DMS53 treated with DMSO at 0.1 percent for 48 hours (cell line): ENCODE measurements at regions not wholly inside any gene's neighbourhood (a gene's known extent, or its start where the extent isn't known, plus 50 kb on each side); places are given as distances from the start of the nearest gene placed in this dataset.
"Not testable (repeated sequence)": the region's sequence is repeated elsewhere in the genome, so short reads cannot be mapped to it uniquely, and the experiment has no call there.

Experiments
- DNase-seq: peaks from one replicate; lab custom pipeline; 2025; ENCODE audit not compliant: unreplicated experiment; lab: John Stamatoyannopoulos, UW

DNA sequence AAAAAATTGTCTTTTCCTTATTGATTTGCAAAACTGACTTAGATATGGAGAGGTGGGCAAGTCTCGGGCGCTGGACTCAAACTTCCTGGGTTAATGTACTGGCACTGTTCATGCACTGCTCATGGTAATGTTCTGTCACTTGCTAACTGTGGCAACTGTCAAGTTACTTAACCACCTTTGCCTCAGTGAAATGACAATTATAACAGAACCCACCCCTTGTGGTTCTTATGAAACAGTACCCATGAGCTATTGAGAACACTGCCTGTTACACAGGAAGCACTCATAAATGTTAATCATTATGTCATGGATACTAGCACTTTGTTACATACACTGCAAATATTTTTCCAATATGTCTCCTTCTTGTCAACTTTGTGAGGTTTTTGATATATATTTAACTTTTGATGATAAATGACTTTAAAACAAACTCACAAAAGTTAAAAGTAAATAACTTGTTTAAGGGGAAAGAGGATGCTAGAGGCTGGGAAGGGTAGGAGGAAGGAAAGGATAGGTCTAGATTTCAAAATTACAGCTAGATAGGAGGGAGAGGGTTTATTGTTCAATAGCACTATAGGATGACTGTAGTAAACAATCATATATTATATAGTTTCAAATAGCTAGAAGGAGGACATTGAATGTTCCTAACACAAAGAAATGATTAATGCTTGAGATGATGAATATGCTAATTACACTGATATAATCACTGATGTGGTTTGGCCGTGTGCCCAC is 342.5 kb downstream of the ADGRL2 start:
- no peak for DNase-seq

DNA sequence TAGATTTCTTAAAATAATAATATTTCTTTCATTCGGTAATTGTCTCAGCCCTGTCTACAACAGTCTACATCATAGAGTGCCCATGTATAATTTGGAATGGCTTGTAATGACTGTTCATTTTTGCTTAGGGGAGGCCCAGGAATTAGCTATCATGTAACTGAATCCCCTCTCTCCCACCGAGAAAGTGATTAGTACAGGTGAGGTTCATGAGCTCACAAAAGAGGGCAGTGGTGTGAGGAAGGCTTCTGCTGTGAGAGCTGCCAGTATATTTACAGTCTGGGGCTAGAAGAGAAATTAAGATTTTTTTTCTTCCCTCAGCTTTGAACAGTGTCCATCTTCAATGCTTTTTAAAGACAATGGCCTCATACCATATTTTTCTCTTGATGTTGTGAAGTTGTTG is 340.7 kb downstream of the ADGRL2 start:
- DNase-seq: no peak

DNA sequence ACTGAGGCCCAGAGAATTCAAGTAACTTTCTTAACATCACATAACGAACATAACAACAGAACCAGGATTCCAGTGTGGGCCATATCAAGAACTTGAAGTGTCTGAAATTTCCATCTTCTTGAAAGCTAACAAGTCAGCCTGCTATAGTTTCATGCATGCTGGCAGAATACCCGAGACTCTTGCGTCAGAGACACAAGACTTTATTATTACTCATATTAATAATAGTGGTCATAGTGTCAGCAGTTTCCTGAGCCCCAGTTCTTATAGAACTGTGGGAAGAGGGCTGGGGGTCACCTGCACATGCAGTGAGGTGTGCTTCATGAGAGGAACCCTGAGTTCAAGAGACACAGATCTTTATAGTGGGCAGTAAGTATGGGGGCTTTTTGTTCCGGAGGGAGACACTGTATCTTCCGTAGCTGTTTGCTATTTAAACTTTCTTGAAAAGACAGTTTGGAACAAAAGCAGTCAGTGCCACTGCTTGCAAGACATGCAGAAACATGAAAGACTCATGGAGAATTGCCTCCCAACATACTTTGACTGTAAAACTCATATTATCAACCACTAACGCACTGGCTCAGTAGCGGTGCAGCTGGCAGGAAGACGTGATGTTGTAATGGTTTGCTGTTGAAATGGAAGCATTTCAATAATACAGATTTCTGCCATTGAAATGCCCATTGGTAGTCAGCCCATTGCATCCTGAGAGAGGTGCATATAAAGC is 339.2 kb downstream of the ADGRL2 start:
- DNase-seq: no peak

DNA sequence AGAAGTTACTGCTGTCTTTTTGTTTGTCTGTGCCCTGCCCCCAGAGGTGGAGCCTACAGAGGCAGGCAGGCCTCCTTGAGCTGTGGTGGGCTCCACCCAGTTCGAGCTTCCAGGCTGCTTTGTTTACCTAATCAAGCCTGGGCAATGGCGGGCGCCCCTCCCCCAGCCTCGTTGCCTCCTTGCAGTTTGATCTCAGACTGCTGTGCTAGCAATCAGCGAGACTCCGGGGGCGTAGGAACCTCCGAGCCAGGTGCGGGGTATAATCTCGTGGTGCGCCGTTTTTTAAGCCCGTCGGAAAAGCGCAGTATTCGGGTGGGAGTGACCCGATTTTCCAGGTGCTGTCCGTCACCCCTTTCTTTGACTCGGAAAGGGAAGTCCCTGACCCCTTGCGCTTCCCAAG is 335.6 kb downstream of the ADGRL2 start:
- DNase-seq: not testable (repeated sequence)

DNA sequence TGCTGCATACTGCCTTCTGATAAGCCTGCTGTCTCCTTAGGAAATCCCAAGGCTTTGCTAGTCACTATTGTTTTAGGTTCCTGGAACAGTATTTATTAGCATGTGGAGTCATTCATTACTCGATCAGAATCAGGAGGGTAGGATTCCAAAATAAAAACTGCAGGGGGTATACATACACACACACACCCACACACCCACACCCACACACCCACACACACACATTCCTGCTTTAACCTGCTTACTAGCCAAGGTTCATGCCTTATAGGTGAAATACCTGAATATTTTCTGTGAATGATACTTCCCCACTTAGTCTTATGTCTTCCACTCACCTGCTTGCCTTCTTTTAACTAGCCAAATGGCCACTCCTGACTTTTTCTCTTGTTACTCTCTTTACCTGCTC is 325.1 kb downstream of the ADGRL2 start:
- DNase-seq: no peak

DNA sequence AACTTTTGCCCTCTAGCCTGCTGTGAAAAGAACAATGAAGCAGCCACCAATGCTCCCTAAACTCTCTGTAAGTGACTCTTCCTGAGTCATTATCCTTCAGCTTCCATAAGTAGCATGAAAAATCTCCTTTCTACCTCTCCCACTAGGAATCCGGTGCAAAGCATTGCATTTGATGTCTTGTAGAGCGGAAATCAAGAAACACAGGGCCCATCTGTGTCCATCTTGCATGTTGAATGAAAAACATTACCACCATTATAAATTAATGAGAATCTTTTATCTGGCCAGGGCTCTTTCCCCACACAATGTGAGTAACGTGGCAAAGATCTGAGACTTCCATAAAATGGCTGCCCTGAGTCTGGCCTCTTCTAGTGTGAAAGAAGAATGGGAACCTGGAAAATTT is 324.4 kb downstream of the ADGRL2 start:
- no peak for DNase-seq

DNA sequence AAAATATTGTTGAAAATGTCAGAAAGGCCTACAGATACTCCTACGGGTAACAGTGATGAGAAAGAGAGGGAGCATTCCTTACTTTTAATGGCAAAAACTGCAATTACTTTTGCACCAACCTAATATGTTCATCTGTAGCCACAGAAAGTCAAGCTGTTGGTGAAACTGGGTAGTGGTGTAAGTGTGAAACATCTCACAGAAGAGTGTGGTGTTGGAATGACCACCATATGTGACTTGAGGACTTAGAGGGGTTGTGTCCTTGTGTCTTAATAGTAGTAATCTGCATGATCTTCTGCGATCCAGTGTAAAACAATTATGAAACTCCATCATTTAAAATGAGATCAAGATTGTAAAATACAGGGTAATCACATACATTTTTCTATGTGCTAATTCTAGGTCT is 320.7 kb downstream of the ADGRL2 start:
- DNase-seq: no peak

DNA sequence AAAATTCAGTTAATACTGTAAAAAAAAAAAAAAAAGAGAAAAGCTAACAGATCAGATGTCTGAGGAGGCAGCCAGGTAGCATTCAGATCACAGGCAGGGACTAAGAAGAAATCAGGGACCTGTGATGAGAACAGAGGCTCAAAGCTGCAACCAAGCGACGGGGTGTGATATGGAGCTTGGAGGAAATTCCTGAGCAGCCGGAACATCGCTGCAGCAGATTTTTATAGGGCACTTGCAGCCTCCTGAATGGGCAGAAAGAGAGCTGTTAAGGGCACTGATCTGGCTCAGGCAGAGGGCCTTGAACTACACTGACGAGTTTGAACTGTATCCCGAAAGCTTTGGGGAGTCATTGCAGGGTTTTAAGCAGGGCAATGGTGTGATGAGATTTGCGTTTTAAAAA is 315.4 kb downstream of the ADGRL2 start:
- DNase-seq: no peak

DNA sequence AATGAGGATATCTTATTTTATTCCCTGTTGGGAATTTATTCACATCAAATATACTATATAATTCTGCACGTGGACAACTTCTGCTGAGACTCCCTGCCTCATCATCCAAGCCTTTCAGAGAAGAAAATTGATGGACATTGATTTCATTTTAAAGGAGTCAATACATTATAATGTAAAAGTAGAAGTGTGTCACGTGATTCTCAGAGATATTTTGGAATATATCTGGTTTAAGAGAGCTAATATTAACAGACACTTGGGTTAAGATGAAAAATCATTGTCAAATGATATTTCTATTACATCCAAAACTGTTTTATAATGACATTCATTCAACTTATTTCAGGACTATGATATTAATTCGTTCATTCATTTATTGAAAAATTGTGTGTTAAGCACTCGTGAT is 314.2 kb downstream of the ADGRL2 start:
- DNase-seq: no peak

DNA sequence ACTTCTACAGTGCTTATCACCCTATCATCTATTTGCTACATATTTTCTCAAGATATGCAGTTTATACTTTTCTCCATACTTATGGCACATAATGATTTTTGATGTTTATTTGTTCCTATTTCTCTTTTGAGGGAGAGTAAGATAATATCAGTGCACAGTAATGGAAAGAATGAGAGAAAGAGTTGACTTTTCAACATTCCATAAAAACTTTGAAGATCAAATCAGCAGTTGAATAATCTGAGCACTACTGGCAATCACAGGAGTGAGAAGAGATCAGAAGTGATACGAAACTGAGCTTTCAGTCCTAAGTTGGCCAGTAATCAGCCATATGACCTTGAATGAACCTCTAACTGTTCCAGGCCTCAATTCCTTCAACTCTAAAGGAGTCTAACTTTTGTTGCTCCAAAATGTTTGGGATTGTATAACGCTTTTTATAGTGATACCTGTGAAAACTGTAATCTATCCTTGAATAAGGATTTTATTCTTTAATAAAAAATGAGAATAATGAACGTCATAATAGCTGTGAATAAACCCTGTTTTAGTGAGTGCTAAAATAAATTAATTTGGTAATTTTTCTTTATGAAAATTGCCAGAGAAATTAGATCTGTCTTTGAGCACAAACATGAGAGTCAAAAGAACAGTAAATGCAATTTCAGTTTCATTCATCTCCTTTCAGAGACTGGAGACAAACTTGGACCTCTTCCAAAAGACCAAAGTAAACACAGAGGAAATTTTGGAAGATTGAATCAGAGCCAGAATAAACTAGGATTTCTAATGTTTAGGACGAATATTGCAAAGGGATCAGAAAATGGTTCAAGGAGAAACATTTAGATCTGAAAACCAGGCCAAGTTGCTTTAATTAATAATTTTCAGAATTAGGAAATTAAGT is 309.9 kb downstream of the ADGRL2 start:
- DNase-seq: no peak

DNA sequence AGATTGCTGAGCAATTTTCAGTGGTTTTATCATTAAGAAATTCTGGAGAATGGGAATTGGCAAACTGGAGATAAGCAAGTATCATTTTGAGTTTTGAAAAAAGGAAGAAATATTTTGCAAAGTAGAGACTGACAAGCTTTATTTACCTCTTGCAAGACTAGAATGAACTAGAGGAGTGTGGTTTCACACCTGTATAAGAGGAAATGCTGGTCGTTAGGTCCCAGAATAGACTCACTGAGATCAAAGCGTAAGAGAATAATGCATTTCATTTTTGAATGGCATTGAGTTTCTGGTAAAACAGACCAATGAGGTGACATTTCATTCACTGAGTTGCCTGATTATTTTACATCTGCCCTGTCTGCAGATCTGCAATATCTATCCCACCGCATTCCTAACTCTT is 308.1 kb downstream of the ADGRL2 start:
- no peak for DNase-seq

DNA sequence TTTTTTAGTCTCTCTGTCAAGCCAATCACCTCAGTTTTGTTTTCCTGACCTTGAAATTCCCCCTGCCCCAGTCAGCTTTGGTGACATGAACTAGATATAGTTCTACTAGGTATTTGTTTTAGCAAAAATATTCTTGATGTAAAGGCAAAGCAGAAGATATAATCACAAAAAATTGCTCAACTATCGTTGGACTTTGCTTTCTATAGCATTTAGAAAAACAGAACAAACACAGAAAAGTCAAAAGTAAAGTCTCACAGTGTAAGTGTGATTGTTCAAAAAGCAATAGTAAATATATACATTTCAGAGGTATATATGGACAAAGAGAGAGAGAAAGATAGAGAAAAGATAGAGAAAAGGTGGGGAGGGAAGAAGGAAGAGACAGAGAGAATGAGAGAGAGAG is 305.9 kb downstream of the ADGRL2 start:
- DNase-seq: no peak

DNA sequence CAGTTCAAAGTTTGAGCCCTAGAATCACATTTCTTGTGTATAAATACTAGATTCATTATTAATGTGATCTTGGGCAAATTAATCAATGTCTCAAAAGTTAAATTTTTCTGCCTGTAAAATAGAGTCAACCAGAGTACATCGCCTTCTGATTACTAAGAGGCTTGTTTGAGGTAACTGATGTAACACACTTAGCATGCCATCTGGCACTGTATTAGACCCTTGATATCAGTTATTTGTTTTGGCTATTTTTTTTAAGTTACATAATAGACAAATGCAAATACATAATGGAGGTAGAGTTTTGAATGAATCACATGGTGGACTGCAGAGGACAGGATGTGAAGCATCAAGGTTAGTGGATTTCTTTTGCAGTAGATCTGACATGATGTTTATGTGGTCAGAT is 298.4 kb downstream of the ADGRL2 start:
- no peak for DNase-seq

DNA sequence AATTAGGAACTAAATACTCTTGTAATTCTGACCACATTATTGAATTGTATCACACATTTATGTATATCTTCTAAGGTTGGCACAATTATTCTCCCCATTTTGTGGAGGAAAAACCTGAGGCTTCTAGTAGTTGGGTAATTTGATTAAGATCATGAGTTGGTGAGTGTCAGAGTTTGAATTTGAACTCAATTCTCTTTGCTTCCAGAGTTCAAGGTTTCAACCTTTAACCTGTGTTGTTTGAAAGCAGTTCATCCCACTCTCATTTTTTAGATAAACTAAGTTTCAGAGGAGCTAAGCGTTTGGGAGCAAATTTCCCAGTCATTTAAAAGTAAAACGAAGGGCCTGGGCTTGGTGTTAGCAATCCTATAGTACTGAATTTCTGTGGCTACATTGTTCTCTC is 293.4 kb downstream of the ADGRL2 start:
- no peak for DNase-seq

DNA sequence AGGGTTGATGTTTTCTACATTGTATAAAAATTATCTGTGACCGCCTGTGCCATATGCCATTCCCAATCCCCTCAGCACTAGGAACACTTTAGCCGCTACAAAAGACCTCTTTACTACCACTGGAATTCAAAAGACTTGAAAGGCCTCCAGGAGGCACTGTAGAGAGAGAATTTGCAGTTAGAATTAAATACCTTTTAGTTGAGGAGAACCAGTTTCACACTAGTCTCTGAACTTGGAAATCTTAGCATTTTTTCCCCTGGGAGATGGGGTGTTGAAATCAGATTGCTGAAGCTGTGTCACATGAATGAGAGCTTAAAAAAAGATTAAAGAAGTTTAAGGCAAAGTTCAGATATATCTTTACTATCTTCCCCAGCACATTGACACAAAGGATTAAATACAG is 291.0 kb downstream of the ADGRL2 start:
- no peak for DNase-seq

DNA sequence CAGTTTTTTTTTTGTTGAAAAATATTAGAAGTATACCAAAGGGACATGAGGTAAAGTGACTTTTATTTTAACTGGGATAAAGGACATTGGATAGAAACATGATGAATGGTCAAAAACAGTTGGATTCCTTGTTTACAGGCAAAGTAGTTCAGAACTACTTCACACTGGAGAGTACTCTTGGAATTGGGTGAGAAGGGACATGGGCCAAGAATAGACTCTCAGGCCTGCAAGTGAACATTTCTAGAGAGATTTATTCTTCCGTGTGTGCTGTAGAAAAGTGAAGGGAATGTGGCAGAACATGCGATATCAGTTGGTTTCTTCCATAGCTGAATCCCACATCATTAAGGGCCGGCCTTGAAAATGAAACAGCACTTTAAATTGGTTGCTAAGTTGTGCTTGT is 290.5 kb downstream of the ADGRL2 start:
- no peak for DNase-seq

DNA sequence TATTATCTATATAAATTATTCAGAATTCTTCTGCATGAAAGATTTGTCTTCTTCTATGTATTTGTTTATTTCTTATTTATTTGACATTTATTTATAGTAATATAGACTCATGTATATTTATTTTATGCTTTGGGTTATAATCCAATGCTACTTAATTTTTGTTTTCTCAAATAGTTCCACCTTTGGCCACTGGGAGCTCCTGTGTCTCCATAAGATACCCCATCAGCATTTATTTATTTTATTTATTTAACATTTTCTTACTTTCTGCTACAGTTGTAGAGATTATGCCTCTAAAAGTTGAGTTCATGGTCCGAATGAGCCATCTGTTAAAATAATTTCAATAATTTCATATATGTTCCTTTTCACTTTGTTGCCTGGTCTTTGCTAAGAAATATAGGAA is 289.4 kb downstream of the ADGRL2 start:
- no peak for DNase-seq

DNA sequence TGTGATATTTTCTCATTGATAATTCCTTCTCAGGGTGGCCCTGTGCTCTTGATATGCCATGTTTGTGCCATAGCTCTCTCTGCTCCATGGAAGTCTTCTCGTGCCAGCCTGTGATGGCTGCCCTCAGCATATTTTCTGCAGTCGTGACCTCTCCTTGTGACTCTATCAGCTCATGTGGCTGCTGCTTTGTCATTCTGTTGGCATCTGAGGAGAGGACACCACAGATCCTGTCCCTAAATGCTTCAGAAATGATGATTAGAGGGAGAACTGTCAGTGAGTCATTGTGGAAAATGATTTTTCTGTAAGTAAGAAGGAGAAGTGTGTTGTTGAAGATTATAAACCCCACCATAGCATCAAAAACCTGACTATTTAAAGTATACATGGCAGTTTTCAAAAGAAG is 286.0 kb downstream of the ADGRL2 start:
- no peak for DNase-seq

DNA sequence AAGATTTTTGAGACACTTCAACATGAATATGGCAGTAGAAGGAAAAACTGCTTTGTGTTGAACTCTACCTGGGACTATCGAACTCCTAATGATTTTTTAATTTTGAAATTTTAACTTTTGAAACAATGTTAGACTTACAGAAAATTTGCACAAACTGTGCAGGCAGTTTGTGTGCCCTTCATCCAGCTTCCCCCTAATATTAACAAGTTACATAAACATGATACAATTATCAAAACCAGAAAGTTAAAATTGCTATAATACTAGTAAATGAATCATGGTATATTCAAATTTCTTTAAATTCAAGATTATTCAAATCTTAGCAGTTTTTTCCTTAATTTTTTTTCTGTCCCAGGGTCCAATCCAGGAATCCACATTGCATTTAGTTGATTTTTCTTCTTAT is 278.9 kb downstream of the ADGRL2 start:
- no peak for DNase-seq

DNA sequence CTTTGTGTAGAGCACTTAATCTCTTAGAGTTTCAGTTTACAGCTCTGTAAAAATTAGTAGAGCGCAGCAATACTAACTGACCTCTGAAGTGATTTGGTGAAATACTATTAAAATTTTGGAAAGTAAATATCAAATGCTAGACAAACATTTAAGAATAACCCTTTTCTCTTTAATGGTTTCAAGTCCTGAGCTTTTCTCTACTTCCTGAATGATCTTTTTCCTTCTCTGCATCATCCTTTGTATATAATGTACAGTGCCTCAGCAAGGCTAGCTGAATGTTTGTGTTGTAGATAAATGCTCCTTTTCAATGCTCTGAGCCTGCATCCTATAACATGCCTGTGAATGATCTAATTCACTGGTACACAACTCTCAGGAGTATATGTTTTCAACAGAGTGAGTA is 272.9 kb downstream of the ADGRL2 start:
- no peak for DNase-seq

DNA sequence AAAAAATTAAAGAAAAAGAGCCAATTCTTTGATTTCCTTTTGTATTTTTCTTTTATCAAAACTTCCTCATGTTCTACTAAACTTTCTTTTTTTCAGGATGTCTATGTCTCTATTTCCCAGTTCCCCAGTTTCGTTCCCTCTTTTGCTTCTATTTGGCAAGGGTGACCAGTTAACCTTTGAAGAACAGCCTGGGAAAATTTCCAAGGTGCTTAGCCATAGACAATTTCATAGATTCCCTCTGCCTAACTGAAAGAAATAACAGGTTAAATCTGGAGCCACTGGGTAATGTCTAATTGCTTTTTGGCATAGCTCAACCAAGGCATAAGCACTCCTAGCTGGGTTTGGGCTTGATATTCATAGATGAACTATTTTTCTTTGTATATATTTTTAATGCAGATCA is 272.3 kb downstream of the ADGRL2 start:
- DNase-seq: no peak

DNA sequence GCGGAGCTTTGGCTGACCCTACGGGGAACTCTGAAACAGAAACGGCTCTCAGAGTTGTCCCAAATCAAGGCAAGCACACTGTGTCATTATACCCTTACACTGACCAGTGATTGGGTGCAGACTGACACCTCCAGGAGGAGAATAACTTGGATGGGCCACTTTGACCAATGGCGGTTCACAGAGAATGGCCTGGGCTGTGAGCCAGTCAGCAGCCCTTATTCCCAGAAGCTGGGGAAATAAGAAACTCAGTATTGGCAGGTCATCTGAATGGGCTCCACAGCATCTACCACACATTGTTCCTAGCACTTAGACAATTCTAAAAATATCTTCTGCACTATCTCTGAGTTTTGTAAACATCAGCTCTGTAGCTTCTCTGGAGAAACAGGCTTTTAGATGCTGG is 265.2 kb downstream of the ADGRL2 start:
- no peak for DNase-seq
